BLaER1 (cell line): ENCODE measurements at regions not wholly inside any gene's neighbourhood (a gene's known extent, or its start where the extent isn't known, plus 50 kb on each side); places are given as distances from the start of the nearest gene placed in this dataset.

Experiments used
- H3K27ac ChIP-seq: shearing (Covaris generic); formaldehyde crosslinking; 2 replicates; pipeline ENCODE4 v1.8.1; 2022
- H3K27me3 ChIP-seq: shearing (Covaris generic); formaldehyde crosslinking; 2 replicates; pipeline ENCODE4 v1.8.1; 2022
- H3K36me3 ChIP-seq: shearing (Covaris generic); formaldehyde crosslinking; 2 replicates; pipeline ENCODE4 v1.8.1; 2022
- H3K4me1 ChIP-seq: shearing (Covaris generic); formaldehyde crosslinking; 2 replicates; pipeline ENCODE4 v1.8.1; 2022
- H3K4me2 ChIP-seq: shearing (Covaris generic); formaldehyde crosslinking; 2 replicates; pipeline ENCODE4 v1.8.1; 2022
- H3K4me3 ChIP-seq: shearing (Covaris generic); formaldehyde crosslinking; 2 replicates; pipeline ENCODE4 v1.8.1; 2022
- H3K9ac ChIP-seq: shearing (Covaris generic); formaldehyde crosslinking; 2 replicates; pipeline ENCODE4 v1.8.1; 2022
- H3K9me3 ChIP-seq: shearing (Covaris generic); formaldehyde crosslinking; 2 replicates; pipeline ENCODE4 v1.8.1; 2022
- H4K20me1 ChIP-seq: shearing (Covaris generic); formaldehyde crosslinking; 2 replicates; pipeline ENCODE4 v1.8.1; 2022
- Cebpa-rat ChIP-seq: shearing (Covaris generic); IDR thresholded peaks from 2 replicates; pipeline ENCODE4 v1.8.1; 2022

DNA sequence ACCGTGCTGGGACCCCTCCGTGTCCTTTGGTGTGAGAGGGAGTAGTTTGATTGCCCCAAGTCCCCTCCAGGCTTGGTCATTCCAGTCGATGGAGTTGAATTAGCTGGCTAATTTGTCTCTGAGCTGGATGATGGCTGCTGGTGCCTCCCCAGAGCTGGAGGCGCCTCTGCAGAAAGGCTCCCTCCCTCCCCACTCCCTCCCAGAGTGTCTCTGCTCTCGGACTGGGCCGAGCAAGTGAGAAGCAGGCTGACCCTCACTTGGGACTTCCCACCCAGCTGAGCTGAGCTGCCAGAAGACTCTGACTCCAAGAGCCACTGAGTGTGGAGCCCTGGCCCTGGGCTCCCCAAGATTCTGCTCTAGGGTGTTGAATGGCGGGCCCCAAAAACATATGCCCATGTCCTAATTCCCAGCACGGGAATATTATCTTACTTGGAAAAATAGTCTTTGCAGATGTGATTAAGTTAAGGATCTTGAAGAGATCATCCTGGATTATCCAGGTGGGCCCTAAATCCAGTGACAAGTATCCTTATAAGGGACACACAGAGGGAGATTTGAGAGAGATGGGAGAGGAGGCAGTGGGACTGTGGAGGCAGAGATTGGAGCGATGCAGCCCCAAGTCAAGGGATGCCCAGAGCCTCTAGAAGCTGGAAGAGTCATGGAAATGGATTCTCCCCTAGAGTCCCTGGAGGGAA lies 60.7 kb upstream of the TLE3 start:
- no peak overlapping the region for H3K4me3 ChIP-seq
- H3K27ac ChIP-seq, result no peak overlapping the region
- no peaks in the 10 kb centered on the region for H3K9me3 ChIP-seq
- no peaks in the 10 kb centered on the region for H3K27me3 ChIP-seq
- no peak overlapping the region for H3K9ac ChIP-seq
- H3K4me2 ChIP-seq, result no peak overlapping the region
- TF ChIP-seq Cebpa-rat, result no peak
- H3K36me3 ChIP-seq, result no peaks in the 10 kb centered on the region
- H3K4me1 ChIP-seq, result peaks cover 6% of the 10 kb centered on the region; the same call in 1 of the 2 replicates
- no peaks in the 10 kb centered on the region; the same call in 1 of the 2 replicates for H4K20me1 ChIP-seq

DNA sequence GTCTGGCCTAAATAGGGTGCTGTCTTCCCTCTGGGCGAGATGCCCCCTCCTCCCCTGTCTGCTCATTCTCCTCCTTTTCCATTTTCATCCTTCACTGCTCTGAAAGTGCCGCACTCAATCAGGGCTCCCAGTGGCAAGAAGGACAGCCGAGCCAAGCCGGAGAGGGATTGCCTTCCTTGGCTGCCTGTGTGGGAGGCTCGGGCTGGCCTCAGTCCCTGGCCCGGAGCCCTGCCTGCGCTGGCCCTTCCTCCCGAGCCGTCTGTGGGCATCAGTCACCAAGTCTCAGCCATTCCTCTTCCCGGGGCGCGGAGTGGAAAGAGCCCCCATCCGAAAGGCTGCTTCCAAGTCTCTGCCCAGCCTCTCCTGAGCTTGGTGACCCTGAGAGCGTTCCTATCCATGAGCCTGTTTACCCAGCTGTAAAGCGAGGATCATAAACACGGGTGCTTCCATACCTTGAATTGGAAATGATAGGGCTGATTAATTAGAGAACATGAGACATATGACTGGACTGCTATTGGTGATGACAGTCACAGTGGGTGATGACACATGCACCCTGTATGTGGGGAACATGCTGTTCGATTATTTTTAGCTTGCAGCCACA lies 59.1 kb upstream of the TLE3 start:
- Histone ChIP-seq H3K27ac (no peak overlapping the region), H3K4me2 (no peak overlapping the region), H3K27me3 (no peaks in the 10 kb centered on the region), H3K9me3 (no peaks in the 10 kb centered on the region), H3K4me1 (peaks cover 16% of the 10 kb centered on the region), H3K9ac (no peak overlapping the region), H3K4me3 (no peak overlapping the region), H3K36me3 (no peaks in the 10 kb centered on the region), H4K20me1 (no peaks in the 10 kb centered on the region; the same call in 1 of the 2 replicates)
- no peak for TF ChIP-seq Cebpa-rat

DNA sequence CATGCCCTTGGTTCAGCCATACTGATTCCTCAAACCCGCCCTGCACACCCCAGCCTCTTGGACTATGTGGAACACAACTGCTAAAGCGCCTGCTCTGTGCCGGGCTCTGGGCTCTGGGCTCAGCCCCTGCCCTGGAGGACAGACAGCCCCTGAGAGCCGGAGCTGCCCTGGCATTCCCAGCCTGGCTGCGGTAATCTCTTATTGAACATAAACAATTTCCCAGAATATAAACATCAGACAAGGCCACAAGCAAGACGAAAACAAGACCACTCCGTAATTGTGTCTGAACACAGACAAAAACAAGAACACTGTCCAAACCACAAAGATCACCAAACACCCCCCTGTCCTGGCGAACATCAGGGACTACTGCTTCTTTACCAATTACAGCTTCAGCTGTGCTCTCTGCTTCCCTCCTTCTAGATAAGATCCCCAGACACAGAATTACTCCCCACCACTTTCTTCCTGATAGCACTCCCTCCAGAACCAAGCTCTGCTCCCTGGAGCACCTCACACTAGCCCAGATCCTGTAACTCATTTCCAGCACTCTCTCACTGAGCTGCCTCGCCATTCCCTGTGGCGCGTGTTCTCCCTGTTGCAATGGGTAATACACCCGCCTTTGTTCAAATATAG lies 57.1 kb upstream of the TLE3 start:
- Histone ChIP-seq H4K20me1 (no peaks in the 10 kb centered on the region; the same call in 1 of the 2 replicates), H3K27me3 (no peaks in the 10 kb centered on the region), H3K4me3 (no peak overlapping the region), H3K27ac (no peak overlapping the region), H3K4me1 (peaks cover 25% of the 10 kb centered on the region), H3K36me3 (no peaks in the 10 kb centered on the region), H3K9me3 (no peaks in the 10 kb centered on the region), H3K4me2 (no peak overlapping the region), H3K9ac (no peak overlapping the region)
- no peak for TF ChIP-seq Cebpa-rat

DNA sequence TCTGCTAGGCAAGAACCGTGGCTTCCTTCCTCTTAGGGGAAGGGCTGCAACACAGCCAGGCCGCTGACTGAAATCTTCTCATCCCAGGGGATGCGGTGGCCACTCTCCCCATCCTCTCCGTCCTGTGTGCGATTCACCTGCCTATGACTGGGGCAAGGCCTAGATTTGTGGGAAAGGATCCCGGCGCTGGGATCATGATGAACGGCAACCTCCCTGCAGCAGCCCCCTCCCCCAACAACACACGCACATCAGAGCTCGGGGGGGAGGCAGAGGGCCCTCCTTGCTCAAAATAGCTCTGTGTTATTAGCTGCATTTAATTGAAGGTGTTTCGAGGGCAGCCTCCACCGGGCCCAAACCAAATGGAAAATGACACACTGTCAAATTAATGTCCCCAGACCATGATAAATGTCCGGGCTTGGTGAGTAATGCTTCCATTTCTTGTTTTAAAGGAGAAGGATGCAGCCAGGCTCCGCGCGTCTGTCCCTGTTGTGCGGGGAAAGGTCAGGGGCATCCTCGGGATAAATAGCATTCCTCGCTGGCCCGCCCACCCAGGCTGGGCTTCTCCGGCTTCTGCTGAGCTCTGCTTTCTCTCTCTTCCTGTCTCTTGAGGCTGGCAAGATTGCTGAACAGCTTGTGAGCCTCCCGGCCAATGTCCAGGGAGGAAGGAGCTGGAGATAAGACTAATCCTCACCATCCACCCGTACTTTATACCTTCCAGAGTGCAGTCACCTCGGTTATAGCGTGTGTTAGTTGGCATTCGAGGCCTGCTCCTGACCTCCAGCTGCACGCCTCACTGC lies 56.4 kb upstream of the TLE3 start:
- Histone ChIP-seq H3K36me3 (no peaks in the 10 kb centered on the region), H3K9me3 (no peaks in the 10 kb centered on the region), H3K27ac (no peak overlapping the region), H3K4me1 (peaks cover 25% of the 10 kb centered on the region), H3K9ac (no peak overlapping the region), H3K4me2 (no peak overlapping the region), H3K27me3 (no peaks in the 10 kb centered on the region), H4K20me1 (no peaks in the 10 kb centered on the region; the same call in 1 of the 2 replicates), H3K4me3 (no peak overlapping the region)
- no peak for TF ChIP-seq Cebpa-rat

DNA sequence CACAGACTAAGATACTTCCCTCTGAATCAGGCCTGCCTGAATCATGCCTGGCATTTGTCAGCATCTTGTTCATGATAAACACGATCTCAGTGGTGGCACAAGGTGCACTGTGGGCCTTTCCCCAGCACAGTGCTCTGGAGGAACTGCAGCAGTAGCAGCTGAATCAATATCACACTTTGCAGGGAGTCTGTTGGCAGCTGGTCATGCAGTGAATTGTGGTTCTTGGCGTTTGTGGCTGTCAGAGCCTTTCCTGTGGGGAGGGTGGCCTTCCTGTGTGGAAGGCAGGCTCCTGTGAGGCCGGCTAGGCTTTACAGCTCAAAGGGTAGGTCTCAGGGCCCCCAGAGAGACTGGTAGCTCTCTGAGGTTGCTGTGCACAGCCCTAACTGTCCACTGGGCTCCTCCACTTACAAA lies 54.4 kb upstream of the TLE3 start:
- Histone ChIP-seq H3K36me3 (no peaks in the 10 kb centered on the region), H3K27ac (no peak overlapping the region), H3K9me3 (no peaks in the 10 kb centered on the region), H3K27me3 (no peaks in the 10 kb centered on the region), H3K4me1 (peaks cover 25% of the 10 kb centered on the region), H3K4me3 (no peak overlapping the region), H4K20me1 (no peaks in the 10 kb centered on the region; the same call in 1 of the 2 replicates), H3K9ac (no peak overlapping the region), H3K4me2 (peak overlapping the region; percentile 38)
- TF ChIP-seq Cebpa-rat, result no peak

DNA sequence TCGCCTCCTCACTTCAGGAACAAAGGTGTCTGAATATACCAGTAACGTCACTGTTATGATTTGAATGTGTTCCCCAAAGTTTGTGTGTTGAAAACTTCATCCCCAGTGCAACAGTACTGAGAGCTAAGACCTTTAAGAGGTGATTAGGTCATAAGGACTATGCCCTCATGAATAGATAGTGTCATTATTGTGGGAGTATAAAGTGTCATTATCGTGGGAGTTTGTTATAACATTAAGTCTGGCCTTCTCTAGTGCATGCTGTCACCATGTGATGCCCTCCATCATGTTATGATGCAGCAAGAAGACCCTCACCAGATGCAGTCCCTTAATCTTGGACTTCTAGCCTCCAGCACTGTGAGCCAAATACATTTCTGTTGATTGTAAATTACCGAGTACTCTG lies 53.7 kb upstream of the TLE3 start:
- H3K4me2 ChIP-seq, result peak overlapping the region; percentile 38
- no peak overlapping the region for H3K4me3 ChIP-seq
- no peaks in the 10 kb centered on the region for H3K36me3 ChIP-seq
- no peak overlapping the region for H3K27ac ChIP-seq
- no peak for TF ChIP-seq Cebpa-rat
- H3K9ac ChIP-seq, result no peak overlapping the region
- H3K9me3 ChIP-seq, result no peaks in the 10 kb centered on the region
- H3K27me3 ChIP-seq, result no peaks in the 10 kb centered on the region
- H3K4me1 ChIP-seq, result peaks cover 25% of the 10 kb centered on the region
- no peaks in the 10 kb centered on the region; the same call in 1 of the 2 replicates for H4K20me1 ChIP-seq

DNA sequence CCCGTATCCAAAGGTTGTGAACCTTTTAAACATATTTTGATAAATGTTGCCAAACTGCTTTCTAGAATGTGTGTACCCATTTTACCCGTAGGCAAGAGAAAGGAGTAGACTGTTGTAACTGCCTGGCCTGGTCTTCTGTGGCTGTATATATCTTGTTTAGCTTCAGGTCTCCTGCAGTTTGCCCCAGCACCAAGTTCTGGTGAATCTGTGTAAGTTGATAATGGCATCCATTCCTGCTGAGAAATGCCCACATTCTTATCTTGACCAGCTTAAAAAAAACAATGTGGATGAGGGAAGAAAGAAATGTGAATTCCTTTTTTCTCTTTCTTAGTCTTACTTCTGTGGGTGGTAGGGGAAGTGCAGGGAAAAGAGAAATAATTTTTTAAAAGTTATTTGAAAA lies 53.3 kb upstream of the TLE3 start:
- Histone ChIP-seq H3K4me3 (no peak overlapping the region), H4K20me1 (no peaks in the 10 kb centered on the region), H3K4me1 (peaks cover 25% of the 10 kb centered on the region), H3K27me3 (no peaks in the 10 kb centered on the region), H3K27ac (no peak overlapping the region), H3K9ac (no peak overlapping the region), H3K4me2 (peak overlapping the region; percentile 38), H3K36me3 (no peaks in the 10 kb centered on the region), H3K9me3 (no peaks in the 10 kb centered on the region)
- TF ChIP-seq Cebpa-rat, result no peak

DNA sequence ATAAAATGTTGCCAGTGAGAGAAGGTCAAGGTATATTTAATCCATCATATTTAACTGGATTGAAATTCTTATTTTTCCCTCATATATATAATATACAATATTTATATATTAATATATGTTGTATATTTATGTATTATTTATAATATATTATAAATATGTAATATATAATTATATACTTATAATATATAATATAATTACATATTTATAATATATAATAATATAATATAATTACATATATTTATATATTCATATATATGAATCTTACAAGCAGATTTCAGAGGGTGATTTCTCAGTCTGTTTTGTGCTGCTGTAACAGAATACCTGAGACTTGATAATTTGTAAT lies 52.7 kb upstream of the TLE3 start:
- H3K27me3 ChIP-seq, result no peaks in the 10 kb centered on the region
- no peaks in the 10 kb centered on the region for H3K9me3 ChIP-seq
- H3K4me2 ChIP-seq, result no peak overlapping the region
- H3K4me3 ChIP-seq, result no peak overlapping the region
- TF ChIP-seq Cebpa-rat, result no peak
- H3K36me3 ChIP-seq, result no peaks in the 10 kb centered on the region
- H3K9ac ChIP-seq, result no peak overlapping the region
- H3K27ac ChIP-seq, result no peak overlapping the region
- peaks cover 25% of the 10 kb centered on the region for H3K4me1 ChIP-seq
- no peaks in the 10 kb centered on the region for H4K20me1 ChIP-seq

DNA sequence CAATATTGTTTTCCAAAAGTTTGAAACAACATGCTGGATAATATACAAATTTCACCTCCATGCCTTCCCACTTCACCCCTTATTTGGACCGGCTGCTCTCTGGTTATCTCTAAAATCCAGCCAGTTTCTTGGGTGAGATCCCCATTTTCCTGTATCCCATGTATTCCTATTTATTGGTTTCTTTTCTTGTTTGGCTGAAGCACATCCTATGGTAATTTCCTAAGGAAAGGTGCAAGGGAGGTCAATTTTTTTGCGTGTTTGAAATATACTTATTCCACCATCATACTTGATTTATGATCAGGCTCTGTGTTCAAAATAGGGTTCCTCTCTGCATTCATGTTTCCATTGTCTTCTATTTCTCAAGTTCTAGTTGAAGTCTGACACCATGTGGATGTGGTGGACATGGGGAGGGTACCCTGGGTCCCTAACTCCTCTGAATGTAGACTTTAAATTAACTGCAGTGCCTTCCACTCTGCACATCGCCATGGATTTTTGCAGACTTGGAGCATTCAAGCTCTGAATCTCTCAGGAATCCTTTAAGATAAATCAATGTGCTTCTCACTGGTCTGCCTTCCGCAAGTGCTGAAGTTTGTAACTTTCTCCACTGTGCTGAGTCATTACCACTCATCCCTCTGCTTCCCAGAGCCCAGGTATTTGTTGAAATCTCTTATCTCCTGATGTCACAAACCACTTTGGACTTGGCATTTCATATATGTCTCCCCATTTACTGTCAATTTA lies 52.1 kb upstream of the TLE3 start:
- Histone ChIP-seq H3K27ac (no peak overlapping the region), H4K20me1 (no peaks in the 10 kb centered on the region), H3K36me3 (no peaks in the 10 kb centered on the region), H3K9ac (no peak overlapping the region), H3K4me3 (no peak overlapping the region), H3K4me2 (no peak overlapping the region), H3K4me1 (peaks cover 25% of the 10 kb centered on the region), H3K27me3 (no peaks in the 10 kb centered on the region), H3K9me3 (no peaks in the 10 kb centered on the region)
- TF ChIP-seq Cebpa-rat, result no peak
